ENCODE measurements at regions not wholly inside any gene's neighbourhood (a gene's known extent, or its start where the extent isn't known, plus 50 kb on each side); places are given as distances from the start of the nearest gene placed in this dataset.

DNA sequence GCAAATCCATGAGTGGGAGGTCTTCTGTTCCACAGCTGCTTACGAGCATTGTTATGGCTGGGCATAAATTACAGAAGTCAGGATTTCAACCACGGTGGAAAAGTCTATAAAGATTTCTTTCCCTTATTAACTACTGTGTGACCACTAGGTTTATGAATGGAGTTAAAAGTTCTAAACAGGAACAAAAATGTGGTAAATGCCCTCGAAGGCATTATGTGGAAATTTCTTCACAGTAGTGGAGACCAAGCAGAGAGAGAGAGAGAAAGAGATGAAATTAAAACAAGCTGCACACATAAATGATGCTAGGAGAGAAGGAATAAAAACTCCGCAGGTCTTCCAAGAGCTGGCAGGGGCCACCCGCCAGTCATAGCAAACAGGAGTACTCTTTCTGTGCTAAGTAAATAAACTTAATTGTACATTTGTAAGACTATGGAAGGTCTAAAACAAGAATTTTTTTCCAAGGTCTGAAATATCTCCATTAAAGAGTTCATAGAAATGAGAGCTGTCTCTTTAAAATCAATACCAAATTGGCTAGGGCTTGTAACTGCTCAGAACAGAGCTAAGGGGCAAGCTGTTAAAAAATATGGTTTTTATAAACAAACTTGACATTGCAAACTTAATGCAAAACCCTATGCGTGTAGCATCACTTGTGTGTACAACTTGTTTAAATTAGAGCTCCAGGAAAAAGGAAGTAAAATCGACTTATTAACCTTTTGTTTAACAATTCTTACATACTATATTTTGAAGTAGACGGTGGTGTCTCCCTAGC is 438.2 kb downstream of the MEIS1 start:
- H3K9me3 ChIP-seq (replicated peaks; ENCODE audit: control insufficient read depth, insufficient read depth, low read length): no peaks in the 10 kb centered on the region
- POLR2A ChIA-PET: no interaction called here
- no peaks in the 10 kb centered on the region for H3K27me3 ChIP-seq (ENCODE audit: control insufficient read depth in 2 of 2, insufficient read depth in 2 of 2, low read length in 2 of 2)
- DNase-seq (ENCODE audit: low read depth, low spot score) (no peak), FAIRE-seq (no peak)
- no peak overlapping the region for H3K27ac ChIP-seq (ENCODE audit: insufficient read depth, low read depth, low read length)
- H4K20me1 ChIP-seq (replicated peaks; ENCODE audit: control insufficient read depth, extremely low read depth, insufficient read depth, low read length): no peaks in the 10 kb centered on the region
- H2AFZ ChIP-seq (ENCODE audit: low read depth, low read length): no peak overlapping the region
- H3K36me3 ChIP-seq (ENCODE audit: control insufficient read depth in 2 of 2, extremely low read depth in 1 of 2, insufficient read depth in 2 of 2, low read length in 2 of 2): no peaks in the 10 kb centered on the region
- no peaks in the 10 kb centered on the region for H3K79me2 ChIP-seq (ENCODE audit: control insufficient read depth, insufficient read depth, low read length)
- dilution Hi-C loops (cut with MboI; ENCODE audit: extremely low pct_ligation_motif_present, low sequenced_read_pairs) (no loop called here), intact Hi-C loops (cut with micrococcal nuclease) (loop anchor here (5.0 kb wide), 1 partner anchor 446 kb away; no protein-coding TSS in a partner anchor)
- BruUV-seq (replicated peaks): no TSS peak
- H3K9ac ChIP-seq (replicated peaks; ENCODE audit: extremely low read depth, insufficient read depth, low read length): no peak overlapping the region
- no peak overlapping the region for H3K4me3 ChIP-seq (replicated peaks in 1 of 3; ENCODE audit: insufficient read depth in 1 of 3, low read depth in 1 of 3, low read length in 3 of 3)
- TF ChIP-seq, protein P1, sequence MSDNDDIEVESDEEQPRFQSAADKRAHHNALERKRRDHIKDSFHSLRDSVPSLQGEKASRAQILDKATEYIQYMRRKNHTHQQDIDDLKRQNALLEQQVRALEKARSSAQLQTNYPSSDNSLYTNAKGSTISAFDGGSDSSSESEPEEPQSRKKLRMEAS (IDR thresholded peaks at IDR 0.05; ENCODE audit: insufficient read depth, insufficient read length): no peak
- TF ChIP-seq POLR2A (IDR thresholded peaks at IDR 0.05; ENCODE audit: low read depth, low read length) (no peak), GATA2 (IDR thresholded peaks at IDR 0.05; ENCODE audit: insufficient read depth, insufficient read length, low read depth, low read length) (no peak), POLR2AphosphoS5 (IDR thresholded peaks at IDR 0.05; ENCODE audit: insufficient read depth, low read depth, low read length) (no peak), JUN (IDR thresholded peaks at IDR 0.05; ENCODE audit: borderline replicate concordance, insufficient read depth, insufficient read length, low read depth) (no peak), EZH2 (IDR thresholded peaks at IDR 0.05; ENCODE audit: borderline replicate concordance, low read depth, low read length, severe bottlenecking) (no peak), MYC (IDR thresholded peaks at IDR 0.05; ENCODE audit: low read depth, low read length) (no peak), FOS (IDR thresholded peaks at IDR 0.05; ENCODE audit: borderline replicate concordance, insufficient read depth, low read length) (no peak)
- TF ChIP-seq, protein P2, sequence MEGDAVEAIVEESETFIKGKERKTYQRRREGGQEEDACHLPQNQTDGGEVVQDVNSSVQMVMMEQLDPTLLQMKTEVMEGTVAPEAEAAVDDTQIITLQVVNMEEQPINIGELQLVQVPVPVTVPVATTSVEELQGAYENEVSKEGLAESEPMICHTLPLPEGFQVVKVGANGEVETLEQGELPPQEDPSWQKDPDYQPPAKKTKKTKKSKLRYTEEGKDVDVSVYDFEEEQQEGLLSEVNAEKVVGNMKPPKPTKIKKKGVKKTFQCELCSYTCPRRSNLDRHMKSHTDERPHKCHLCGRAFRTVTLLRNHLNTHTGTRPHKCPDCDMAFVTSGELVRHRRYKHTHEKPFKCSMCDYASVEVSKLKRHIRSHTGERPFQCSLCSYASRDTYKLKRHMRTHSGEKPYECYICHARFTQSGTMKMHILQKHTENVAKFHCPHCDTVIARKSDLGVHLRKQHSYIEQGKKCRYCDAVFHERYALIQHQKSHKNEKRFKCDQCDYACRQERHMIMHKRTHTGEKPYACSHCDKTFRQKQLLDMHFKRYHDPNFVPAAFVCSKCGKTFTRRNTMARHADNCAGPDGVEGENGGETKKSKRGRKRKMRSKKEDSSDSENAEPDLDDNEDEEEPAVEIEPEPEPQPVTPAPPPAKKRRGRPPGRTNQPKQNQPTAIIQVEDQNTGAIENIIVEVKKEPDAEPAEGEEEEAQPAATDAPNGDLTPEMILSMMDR (IDR thresholded peaks at IDR 0.05; ENCODE audit: extremely low read depth in 1 of 2, insufficient read depth in 1 of 2, low read depth in 1 of 2, low read length in 2 of 2): no peak
- no peak overlapping the region for H3K4me2 ChIP-seq (ENCODE audit: insufficient read depth, low read length)
- peaks cover 9% of the 10 kb centered on the region for H3K4me1 ChIP-seq (ENCODE audit: control insufficient read depth, extremely low read depth, insufficient read depth, low read length)
- CTCF ChIA-PET: interaction anchor here (0.6 to 1.0 kb wide), 4 partner anchors 10 to 298 kb away, joined by 3 to 5 read pairs (median 3); no protein-coding TSS in a partner anchor
- H3K9me1 ChIP-seq (replicated peaks; ENCODE audit: control insufficient read depth, extremely low read depth, insufficient read depth, low read length): no peaks in the 10 kb centered on the region

Data from endothelial cell of umbilical vein (primary cell).